GM20000 (cell line): ENCODE measurements at regions not wholly inside any gene's neighbourhood (a gene's known extent, or its start where the extent isn't known, plus 50 kb on each side); places are given as distances from the start of the nearest gene placed in this dataset.

Experiments
- DNase-seq: peaks from one replicate; pipeline ENCODE4 v3.0.0; 2012; ENCODE audit warnings: low spot score
- CTCF ChIP-seq: IDR thresholded peaks from 2 replicates; pipeline ENCODE4 v1.5.1; 2012; ENCODE audit warnings: mild to moderate bottlenecking, control low read depth; ENCODE audit errors: extremely low read depth, missing control alignments

- DNase-seq: no peak
- TF ChIP-seq CTCF: no peak
Measured at GRCh38 chr13:109567315-109567714, 219.1 kb downstream of the IRS2 start.

GRCh38 chr13:109565877-109566276 lies 220.5 kb downstream of the IRS2 start:
- no peak for DNase-seq

GRCh38 chr13:109548374-109548773 lies 238.0 kb downstream of the IRS2 start:
- no peak for DNase-seq
- TF ChIP-seq CTCF: no peak

More at GRCh38 chr13:109565877-109566276, 220.5 kb downstream of the IRS2 start:
- no peak for TF ChIP-seq CTCF

GRCh38 chr13:109547942-109548341 lies 238.4 kb downstream of the IRS2 start:
- no peak for TF ChIP-seq CTCF
- DNase-seq: no peak

- no peak for TF ChIP-seq CTCF
- no peak for DNase-seq
Measured at GRCh38 chr13:109545931-109546330, 240.5 kb downstream of the IRS2 start.

- DNase-seq: no peak
- TF ChIP-seq CTCF: no peak
Measured at GRCh38 chr13:109541081-109541480, 245.3 kb downstream of the IRS2 start.

GRCh38 chr13:109537584-109537983 lies 248.8 kb downstream of the IRS2 start:
- TF ChIP-seq CTCF: no peak
- no peak for DNase-seq
